Gastroesophageal sphincter (tissue), 3 donors: ENCODE measurements at regions not wholly inside any gene's neighbourhood (a gene's known extent, or its start where the extent isn't known, plus 50 kb on each side); places are given as distances from the start of the nearest gene placed in this dataset.

Experiments
- POLR2A ChIP-seq, 2 donors: fragments of 450-650 bp; IDR thresholded peaks; one replicate each; pipeline ENCODE4 v1.6.1; 2017; ENCODE audit warnings: antibody characterized with exemption in 2 of 2, mild to moderate bottlenecking in 2 of 2, moderate library complexity in 1 of 2
- POLR2AphosphoS5 ChIP-seq: sonication (generic); formaldehyde crosslinking; IDR thresholded peaks from one replicate; pipeline ENCODE4 v1.6.1; 2017; ENCODE audit warnings: antibody characterized with exemption
- TF ChIP-seq, protein P1 (sequence below), 4 experiments: fragments of 200-600 bp in 2 of 4; fragments of 450-650 bp in 2 of 4; sonication (generic) in 1 of 4; IDR thresholded peaks; one replicate each; pipeline ENCODE4 v1.5.1; 2017 to 2019; ENCODE audit warnings: antibody characterized with exemption in 4 of 4, mild to moderate bottlenecking in 2 of 4, moderate library complexity in 2 of 4

DNA sequence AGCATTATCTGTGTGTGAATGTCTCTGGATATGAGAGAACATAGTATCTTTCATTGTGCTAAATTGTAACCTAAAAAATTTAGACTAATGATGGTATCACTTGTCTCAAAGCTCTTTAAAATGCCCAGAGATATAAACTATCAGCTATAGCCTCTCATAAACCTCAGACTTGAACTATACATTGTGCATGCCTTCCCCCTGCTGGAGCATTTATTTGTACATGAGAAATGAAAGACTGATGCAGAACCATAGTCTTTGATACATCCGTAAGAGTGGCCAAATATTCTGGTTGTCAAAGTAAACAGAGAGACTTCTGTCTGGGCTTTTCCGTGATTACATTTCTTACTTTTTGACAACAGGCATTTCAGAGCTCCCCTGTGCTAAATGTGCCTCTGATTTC lies 71.9 kb upstream of the CCDC68 start:
- TF ChIP-seq, protein P1, sequence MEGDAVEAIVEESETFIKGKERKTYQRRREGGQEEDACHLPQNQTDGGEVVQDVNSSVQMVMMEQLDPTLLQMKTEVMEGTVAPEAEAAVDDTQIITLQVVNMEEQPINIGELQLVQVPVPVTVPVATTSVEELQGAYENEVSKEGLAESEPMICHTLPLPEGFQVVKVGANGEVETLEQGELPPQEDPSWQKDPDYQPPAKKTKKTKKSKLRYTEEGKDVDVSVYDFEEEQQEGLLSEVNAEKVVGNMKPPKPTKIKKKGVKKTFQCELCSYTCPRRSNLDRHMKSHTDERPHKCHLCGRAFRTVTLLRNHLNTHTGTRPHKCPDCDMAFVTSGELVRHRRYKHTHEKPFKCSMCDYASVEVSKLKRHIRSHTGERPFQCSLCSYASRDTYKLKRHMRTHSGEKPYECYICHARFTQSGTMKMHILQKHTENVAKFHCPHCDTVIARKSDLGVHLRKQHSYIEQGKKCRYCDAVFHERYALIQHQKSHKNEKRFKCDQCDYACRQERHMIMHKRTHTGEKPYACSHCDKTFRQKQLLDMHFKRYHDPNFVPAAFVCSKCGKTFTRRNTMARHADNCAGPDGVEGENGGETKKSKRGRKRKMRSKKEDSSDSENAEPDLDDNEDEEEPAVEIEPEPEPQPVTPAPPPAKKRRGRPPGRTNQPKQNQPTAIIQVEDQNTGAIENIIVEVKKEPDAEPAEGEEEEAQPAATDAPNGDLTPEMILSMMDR (IDR thresholded peaks at IDR 0.05): no peak
- TF ChIP-seq POLR2AphosphoS5: no peak
- TF ChIP-seq POLR2A (IDR thresholded peaks at IDR 0.05): no peak
